ENCODE measurements at regions not wholly inside any gene's neighbourhood (a gene's known extent, or its start where the extent isn't known, plus 50 kb on each side); places are given as distances from the start of the nearest gene placed in this dataset.

DNA sequence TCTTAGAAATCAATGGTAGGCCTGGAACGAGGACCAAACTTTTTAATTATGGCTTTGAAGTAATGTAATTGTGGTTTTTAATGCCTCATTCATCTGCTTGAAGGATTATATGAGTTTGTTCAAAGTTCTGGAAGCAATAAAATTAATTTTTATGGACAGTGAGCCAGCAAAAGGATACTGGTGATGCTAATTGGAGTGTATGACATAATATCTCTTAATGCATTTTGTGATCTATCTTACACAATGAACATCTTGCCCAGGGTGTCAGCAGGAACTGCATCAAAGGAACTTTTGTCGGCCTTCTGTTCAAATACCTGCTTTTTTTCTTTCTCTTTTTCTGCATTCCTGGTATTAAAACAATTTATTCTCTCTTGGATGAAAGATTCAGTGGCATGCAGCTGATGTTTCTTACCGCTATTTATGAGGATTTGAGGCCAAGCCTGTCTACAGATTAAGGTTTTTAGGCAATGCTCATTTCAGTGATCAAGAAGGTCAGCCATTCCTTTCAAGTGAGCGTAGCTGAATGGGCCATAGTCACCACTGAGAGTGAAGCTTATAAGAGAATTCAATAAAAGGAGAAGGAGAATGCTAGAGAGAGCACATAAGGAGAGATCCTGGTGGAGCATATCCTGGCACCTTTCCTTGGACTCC lies 974.8 kb downstream of the SORCS3 start:
- no peaks in the 10 kb centered on the region for H3K36me3 ChIP-seq
- intact Hi-C loops (cut with DNase I) = no loop called here
- no peaks in the 10 kb centered on the region for H3K4me1 ChIP-seq
- TF ChIP-seq POLR2A (IDR thresholded peaks at IDR 0.05) (no peak), POLR2AphosphoS5 (IDR thresholded peaks at IDR 0.05; ENCODE audit: insufficient read depth in 1 of 2, low read depth in 1 of 2) (no peak)
- TF ChIP-seq, protein P1, sequence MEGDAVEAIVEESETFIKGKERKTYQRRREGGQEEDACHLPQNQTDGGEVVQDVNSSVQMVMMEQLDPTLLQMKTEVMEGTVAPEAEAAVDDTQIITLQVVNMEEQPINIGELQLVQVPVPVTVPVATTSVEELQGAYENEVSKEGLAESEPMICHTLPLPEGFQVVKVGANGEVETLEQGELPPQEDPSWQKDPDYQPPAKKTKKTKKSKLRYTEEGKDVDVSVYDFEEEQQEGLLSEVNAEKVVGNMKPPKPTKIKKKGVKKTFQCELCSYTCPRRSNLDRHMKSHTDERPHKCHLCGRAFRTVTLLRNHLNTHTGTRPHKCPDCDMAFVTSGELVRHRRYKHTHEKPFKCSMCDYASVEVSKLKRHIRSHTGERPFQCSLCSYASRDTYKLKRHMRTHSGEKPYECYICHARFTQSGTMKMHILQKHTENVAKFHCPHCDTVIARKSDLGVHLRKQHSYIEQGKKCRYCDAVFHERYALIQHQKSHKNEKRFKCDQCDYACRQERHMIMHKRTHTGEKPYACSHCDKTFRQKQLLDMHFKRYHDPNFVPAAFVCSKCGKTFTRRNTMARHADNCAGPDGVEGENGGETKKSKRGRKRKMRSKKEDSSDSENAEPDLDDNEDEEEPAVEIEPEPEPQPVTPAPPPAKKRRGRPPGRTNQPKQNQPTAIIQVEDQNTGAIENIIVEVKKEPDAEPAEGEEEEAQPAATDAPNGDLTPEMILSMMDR (IDR thresholded peaks at IDR 0.05) = no peak
- no peak for DNase-seq (ENCODE audit: extremely low spot score in 2 of 2)
- H3K27ac ChIP-seq = no peak overlapping the region
- no peaks in the 10 kb centered on the region for H3K9me3 ChIP-seq
- H3K4me3 ChIP-seq = no peak overlapping the region
- no peaks in the 10 kb centered on the region for H3K27me3 ChIP-seq

DNA sequence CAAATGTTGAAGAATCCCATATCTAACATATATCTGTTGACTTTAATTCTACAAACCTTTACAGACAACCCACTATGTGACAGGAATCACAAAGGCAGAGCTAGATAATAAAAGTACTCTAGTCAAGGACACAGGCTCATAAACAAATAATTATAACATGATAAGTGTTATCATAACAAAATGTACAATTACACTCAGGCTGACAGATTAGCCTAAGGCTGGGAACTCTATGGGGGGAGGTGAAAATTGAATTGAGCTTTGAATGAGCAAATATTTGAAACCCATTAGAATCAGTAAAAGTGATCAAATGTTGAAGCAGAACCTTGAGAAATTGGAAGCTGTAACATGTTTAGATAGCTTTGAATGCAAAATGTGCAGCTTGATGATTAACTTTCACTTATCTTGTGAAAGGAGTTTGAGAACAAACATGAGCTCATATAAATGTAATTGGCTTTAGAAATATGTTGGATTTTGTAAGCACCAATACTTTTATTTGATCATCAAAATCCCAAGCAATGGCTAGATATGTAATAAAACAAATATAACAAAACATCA lies 970.2 kb downstream of the SORCS3 start:
- H3K9me3 ChIP-seq = no peaks in the 10 kb centered on the region
- H3K36me3 ChIP-seq = no peaks in the 10 kb centered on the region
- H3K4me1 ChIP-seq = no peaks in the 10 kb centered on the region
- no peak overlapping the region for H3K27ac ChIP-seq
- DNase-seq (ENCODE audit: extremely low spot score in 2 of 2) = no peak
- no peak for TF ChIP-seq POLR2AphosphoS5 (IDR thresholded peaks at IDR 0.05; ENCODE audit: insufficient read depth in 1 of 2, low read depth in 1 of 2)
- no peak for TF ChIP-seq POLR2A (IDR thresholded peaks at IDR 0.05)
- TF ChIP-seq, protein P1 (IDR thresholded peaks at IDR 0.05) = no peak
- no peak overlapping the region for H3K4me3 ChIP-seq
- intact Hi-C loops (cut with DNase I) = no loop called here
- H3K27me3 ChIP-seq = no peaks in the 10 kb centered on the region

DNA sequence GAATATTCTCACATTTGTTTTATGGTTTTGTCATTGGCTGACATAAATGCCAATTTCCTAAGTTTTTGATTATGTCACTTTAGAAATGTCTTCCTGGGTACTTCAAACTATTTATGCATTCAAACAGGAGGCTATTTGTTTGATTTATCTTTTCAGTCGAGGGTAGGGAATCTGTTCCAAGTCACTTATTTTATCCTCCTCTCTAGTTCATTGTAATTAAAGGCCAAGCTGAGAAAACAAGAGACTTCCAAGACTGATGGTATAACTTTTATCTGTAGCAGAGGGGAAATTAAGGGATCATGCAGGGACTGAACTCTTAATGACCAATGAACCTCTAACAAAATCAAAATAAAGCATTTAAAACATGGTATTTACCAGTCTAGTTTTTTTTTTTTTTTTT lies 968.4 kb downstream of the SORCS3 start:
- intact Hi-C loops (cut with DNase I) = no loop called here
- Histone ChIP-seq H3K4me3 (no peak overlapping the region), H3K4me1 (no peaks in the 10 kb centered on the region), H3K27ac (no peak overlapping the region), H3K36me3 (no peaks in the 10 kb centered on the region), H3K9me3 (no peaks in the 10 kb centered on the region), H3K27me3 (no peaks in the 10 kb centered on the region)
- no peak for DNase-seq (ENCODE audit: extremely low spot score in 2 of 2)
- TF ChIP-seq POLR2A (IDR thresholded peaks at IDR 0.05) (no peak), POLR2AphosphoS5 (IDR thresholded peaks at IDR 0.05; ENCODE audit: insufficient read depth in 1 of 2, low read depth in 1 of 2) (no peak)
- TF ChIP-seq, protein P1 (IDR thresholded peaks at IDR 0.05) = no peak

DNA sequence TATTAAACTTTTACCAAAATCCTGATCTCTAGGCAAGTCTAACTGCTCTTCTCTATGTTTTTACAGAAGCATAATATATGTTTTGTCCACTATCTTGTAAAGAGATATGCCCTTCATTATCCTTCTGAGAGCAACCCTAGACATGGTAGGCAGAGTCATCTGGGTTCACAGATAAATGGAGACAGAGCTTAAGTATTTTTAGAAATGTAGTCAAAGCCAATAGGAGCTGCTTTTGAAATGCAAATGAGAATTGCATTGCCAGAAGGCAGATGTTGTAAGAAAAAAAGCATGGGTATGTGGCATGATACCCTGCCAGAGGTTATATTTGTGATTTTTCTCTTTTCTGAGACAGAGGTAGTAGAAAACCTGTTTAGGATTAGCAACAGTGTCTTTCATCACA lies 964.8 kb downstream of the SORCS3 start:
- Histone ChIP-seq H3K9me3 (no peaks in the 10 kb centered on the region), H3K4me3 (no peak overlapping the region), H3K4me1 (no peaks in the 10 kb centered on the region), H3K27ac (no peak overlapping the region), H3K27me3 (no peaks in the 10 kb centered on the region), H3K36me3 (no peaks in the 10 kb centered on the region)
- intact Hi-C loops (cut with DNase I) = no loop called here
- no peak for DNase-seq (ENCODE audit: extremely low spot score in 2 of 2)
- TF ChIP-seq, protein P1 (IDR thresholded peaks at IDR 0.05) = no peak
- TF ChIP-seq POLR2A (IDR thresholded peaks at IDR 0.05) (no peak), POLR2AphosphoS5 (IDR thresholded peaks at IDR 0.05; ENCODE audit: insufficient read depth in 1 of 2, low read depth in 1 of 2) (no peak)

DNA sequence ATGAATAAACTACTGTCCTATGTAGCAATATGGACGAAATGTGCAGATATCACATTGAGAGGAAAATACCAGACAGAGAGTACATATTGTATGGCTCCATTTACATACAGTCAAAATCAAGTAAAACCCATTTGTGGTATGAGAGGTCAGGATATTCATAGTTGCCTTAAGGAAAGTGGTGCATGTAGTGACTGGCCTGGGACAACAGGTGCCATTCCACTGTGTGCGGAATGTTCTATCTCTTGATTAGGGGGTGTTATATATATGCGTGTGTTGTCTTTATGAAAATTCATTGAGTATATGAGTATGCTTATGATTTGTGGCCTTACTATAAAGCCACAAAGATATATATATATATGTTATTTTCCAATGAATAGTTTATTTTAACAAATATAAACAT lies 964.0 kb downstream of the SORCS3 start:
- Histone ChIP-seq H3K4me1 (no peaks in the 10 kb centered on the region), H3K4me3 (no peak overlapping the region), H3K9me3 (no peaks in the 10 kb centered on the region), H3K27ac (no peak overlapping the region), H3K27me3 (no peaks in the 10 kb centered on the region), H3K36me3 (no peaks in the 10 kb centered on the region)
- intact Hi-C loops (cut with DNase I) = no loop called here
- TF ChIP-seq POLR2AphosphoS5 (IDR thresholded peaks at IDR 0.05; ENCODE audit: insufficient read depth in 1 of 2, low read depth in 1 of 2) (no peak), POLR2A (IDR thresholded peaks at IDR 0.05) (no peak)
- TF ChIP-seq, protein P1 (IDR thresholded peaks at IDR 0.05) = no peak
- DNase-seq (ENCODE audit: extremely low spot score in 2 of 2) = no peak
